A549 (cell line): ENCODE measurements at regions not wholly inside any gene's neighbourhood (a gene's known extent, or its start where the extent isn't known, plus 50 kb on each side); places are given as distances from the start of the nearest gene placed in this dataset.

Experiments used
- ATAC-seq, 2 experiments: fragments of 200-7000 bp in 1 of 2; fragments of >200 bp in 1 of 2; cut with Nextera tagmentation in 1 of 2; cut with Tn5 transposase in 1 of 2; 3 replicates each; pipeline versions ENCODE4 v1.8.0 to v1.9.1; 2018 to 2020; ENCODE audit warnings: mild to moderate bottlenecking in 1 of 2, moderate library complexity in 1 of 2
- CTCF ChIA-PET: fragments of 300-600 bp; sonication (Branson Sonifier 250); formaldehyde crosslinking; extraction: SDS; loops from one replicate; lab custom pipeline; 2021; ENCODE audit warnings: antibody characterized with exemption, inconsistent platforms; lab: Yijun Ruan, JAX
- POLR2A ChIA-PET: fragments of 350-600 bp; formaldehyde crosslinking; extraction: SDS; loops from one replicate; lab custom pipeline; 2021; ENCODE audit warnings: antibody characterized with exemption, inconsistent platforms; lab: Yijun Ruan, JAX
- DNase-seq, 2 experiments: peaks; one replicate each; pipeline versions ENCODE4 v3.0.0 to v3.0.0-alpha.2; 2011 to 2016; ENCODE audit warnings: low read depth in 1 of 2, low spot score in 1 of 2
- FAIRE-seq: peaks from 2 replicates; lab custom pipeline; 2011; peaks lifted over from hg19 to GRCh38; lab: Jason Lieb, UNC
- H3K27ac ChIP-seq, 2 experiments: fragments of >200 bp; sonication (Bioruptor Twin); formaldehyde crosslinking; 3 replicates each; pipeline ENCODE4 v1.5.1; 2016 to 2017
- H3K4me1 ChIP-seq: fragments of >200 bp; sonication (Bioruptor Twin); formaldehyde crosslinking; 3 replicates; pipeline ENCODE4 v1.6.1; 2016
- H3K4me2 ChIP-seq: fragments of >200 bp; sonication (Bioruptor Twin); formaldehyde crosslinking; 3 replicates; pipeline ENCODE4 v1.6.1; 2016
- H3K4me3 ChIP-seq: fragments of >200 bp; sonication (Bioruptor Twin); formaldehyde crosslinking; 3 replicates; pipeline ENCODE4 v1.5.1; 2016
- H3K9me3 ChIP-seq: fragments of >200 bp; sonication (Bioruptor Twin); formaldehyde crosslinking; 3 replicates; pipeline ENCODE4 v1.6.1; 2016
- CBX8 ChIP-seq: fragments of 200-600 bp; sonication (generic); IDR thresholded peaks from 2 replicates; pipeline ENCODE4 v1.6.1; 2016
- CHD2 ChIP-seq: fragments of 150-350 bp; IDR thresholded peaks from 2 replicates; pipeline ENCODE4 v1.6.1; 2014; ENCODE audit warnings: low read length; ENCODE audit not compliant: partially characterized antibody
- CHD4 ChIP-seq: fragments of 200-600 bp; sonication (generic); IDR thresholded peaks from 2 replicates; pipeline ENCODE4 v1.6.1; 2016; ENCODE audit warnings: antibody characterized with exemption, mild to moderate bottlenecking, borderline replicate concordance
- CTCF ChIP-seq: fragments of >200 bp; sonication (Bioruptor Twin); formaldehyde crosslinking; IDR thresholded peaks from 3 replicates; pipeline ENCODE4 v1.5.1; 2016
- E2F6 ChIP-seq: IDR thresholded peaks from 2 replicates; pipeline ENCODE4 v1.6.1; 2012; ENCODE audit warnings: low read depth, borderline replicate concordance
- GATA3 ChIP-seq: IDR thresholded peaks from 2 replicates; pipeline ENCODE4 v1.6.1; 2012; ENCODE audit warnings: borderline replicate concordance
- HES2 ChIP-seq: fragments of >200 bp; sonication (Bioruptor Twin); formaldehyde crosslinking; IDR thresholded peaks from 2 replicates; pipeline ENCODE4 v1.6.1; 2016
- HMGXB4 ChIP-seq: fragments of 250-450 bp; sonication (Bioruptor Pico); IDR thresholded peaks from 2 replicates; pipeline ENCODE4 v1.5.0; 2021; ENCODE audit warnings: mild to moderate bottlenecking, moderate library complexity, borderline replicate concordance
- HOXB13 ChIP-seq: fragments of 250-450 bp; sonication (Bioruptor Pico); IDR thresholded peaks from 2 replicates; pipeline ENCODE4 v1.5.0; 2020; ENCODE audit warnings: low read depth, mild to moderate bottlenecking, moderate library complexity
- JUNB ChIP-seq: fragments of >200 bp; sonication (Bioruptor Twin); formaldehyde crosslinking; IDR thresholded peaks from 2 replicates; pipeline ENCODE4 v1.6.1; 2016
- MAX ChIP-seq: IDR thresholded peaks from 2 replicates; pipeline ENCODE4 v1.6.1; 2012
- MAZ ChIP-seq: fragments of 150-350 bp; IDR thresholded peaks from 2 replicates; pipeline ENCODE4 v1.6.1; 2014; ENCODE audit warnings: antibody characterized with exemption, low read depth, low read length, borderline replicate concordance
- MYC ChIP-seq: IDR thresholded peaks from 2 replicates; pipeline ENCODE4 v1.6.1; 2012; ENCODE audit warnings: mild to moderate bottlenecking, inconsistent platforms, low read length, improper control_type of control experiment, borderline replicate concordance
- PBX3 ChIP-seq: IDR thresholded peaks from 2 replicates; pipeline ENCODE4 v1.6.1; 2012
- PHF8 ChIP-seq: fragments of 200-600 bp; sonication (generic); IDR thresholded peaks from 2 replicates; pipeline ENCODE4 v1.6.1; 2016; ENCODE audit warnings: low read depth, mild to moderate bottlenecking, antibody characterized with exemption, moderate library complexity, borderline replicate concordance
- RARB ChIP-seq: fragments of 250-450 bp; sonication (Bioruptor Pico); IDR thresholded peaks from 2 replicates; pipeline ENCODE4 v1.8.0; 2021; ENCODE audit warnings: mild to moderate bottlenecking, moderate library complexity
- RCOR1 ChIP-seq: fragments of 150-350 bp; IDR thresholded peaks from 2 replicates; pipeline ENCODE4 v1.6.1; 2014; ENCODE audit warnings: antibody characterized with exemption, low read length, low read depth
- RFX5 ChIP-seq: fragments of 450-650 bp; IDR thresholded peaks from 2 replicates; pipeline ENCODE4 v1.7.1; 2014; ENCODE audit warnings: antibody characterized with exemption, mild to moderate bottlenecking, moderate library complexity
- SMC3 ChIP-seq: fragments of >200 bp; sonication (Bioruptor Twin); formaldehyde crosslinking; IDR thresholded peaks from 3 replicates; pipeline ENCODE4 v1.6.1; 2018; ENCODE audit warnings: inconsistent platforms
- ZC3H11A ChIP-seq: fragments of 450-650 bp; IDR thresholded peaks from 2 replicates; pipeline ENCODE4 v1.6.1; 2014; ENCODE audit warnings: antibody characterized with exemption, mild to moderate bottlenecking
- ZNF302 ChIP-seq: fragments of 250-450 bp; sonication (Bioruptor Pico); IDR thresholded peaks from 2 replicates; pipeline ENCODE4 v1.9.0; 2021; ENCODE audit warnings: inconsistent platforms, mild to moderate bottlenecking, moderate library complexity
- WGBS: methylation state at CpG from one replicate; pipeline ENCODE4 v1.1.6; 2017; ENCODE audit errors: missing lambda C conversion rate; 5-methylcytosine and 5-hydroxymethylcytosine counted together

- no peak overlapping the region for H3K4me3 ChIP-seq
- WGBS: 86% methylated on average over 5 of the region's 5 CpGs
- no peaks in the 10 kb centered on the region for H3K9me3 ChIP-seq
- POLR2A ChIA-PET: interaction anchor here (1.2 to 3.2 kb wide), 4 partner anchors 75 to 168 kb away, joined by 4 to 66 read pairs (median 8); partner anchors contain the start of gene KLF7
- H3K27ac ChIP-seq: peak overlapping the region; percentile 87 to 88
- no peak for DNase-seq
- no peak for FAIRE-seq
- no peak for ATAC-seq
- peak overlapping the region; percentile 82 for H3K4me2 ChIP-seq
- CTCF ChIA-PET: interaction anchor here (0.9 to 3.4 kb wide), 6 partner anchors 38 to 168 kb away, joined by 3 to 19 read pairs (median 3); partner anchors contain the start of gene KLF7
- H3K4me1 ChIP-seq: peaks cover 84% of the 10 kb centered on the region
- TF ChIP-seq E2F6 (no peak), JUNB (no peak), RARB (CRISPR knock-in tag) (no peak), CHD2 (no peak), ZNF302 (CRISPR knock-in tag) (no peak), HOXB13 (no peak), GATA3 (no peak), HMGXB4 (CRISPR knock-in tag) (no peak), MAX (no peak), CHD4 (no peak), RCOR1 (no peak), HES2 (no peak), RFX5 (no peak), MYC (no peak), CBX8 (no peak), MAZ (no peak), CTCF (no peak), ZC3H11A (no peak), PHF8 (no peak), PBX3 (no peak)
Measured at GRCh38 chr2:207333599-207334300, 168.0 kb upstream of the KLF7 start.

GRCh38 chr2:207334301-207334623 lies 168.5 kb upstream of the KLF7 start:
- Histone ChIP-seq H3K4me1 (peaks cover 80% of the 10 kb centered on the region), H3K9me3 (no peaks in the 10 kb centered on the region), H3K4me3 (peak overlapping the region; percentile 19), H3K4me2 (peak overlapping the region; percentile 82), H3K27ac (peak overlapping the region; percentile 87 to 88)
- WGBS: 20% methylated on average over 8 of the region's 8 CpGs
- CTCF ChIA-PET: interaction anchor here (0.8 to 3.4 kb wide), 8 partner anchors 10 to 170 kb away, joined by 3 to 19 read pairs (median 3); no protein-coding TSS in a partner anchor
- DNase-seq (no peak), ATAC-seq (peak; percentile 27 to 44), FAIRE-seq (no peak)
- POLR2A ChIA-PET: interaction anchor here (0.7 to 3.2 kb wide), 5 partner anchors 61 to 569 kb away, joined by 3 to 66 read pairs (median 5); partner anchors contain the start of genes FASTKD2 and KLF7
- 0 out of 2 replicates have a peak, but pooled peaks have one; percentile 13 for TF ChIP-seq E2F6
- no peak for TF ChIP-seq SMC3
